ENCODE measurements at regions not wholly inside any gene's neighbourhood (a gene's known extent, or its start where the extent isn't known, plus 50 kb on each side); places are given as distances from the start of the nearest gene placed in this dataset.

- DNase-seq (ENCODE audit: low read depth) = no peak
Measured at GRCh38 chr4:46594661-46595060, 204.7 kb upstream of the GABRA2 start.

DNA sequence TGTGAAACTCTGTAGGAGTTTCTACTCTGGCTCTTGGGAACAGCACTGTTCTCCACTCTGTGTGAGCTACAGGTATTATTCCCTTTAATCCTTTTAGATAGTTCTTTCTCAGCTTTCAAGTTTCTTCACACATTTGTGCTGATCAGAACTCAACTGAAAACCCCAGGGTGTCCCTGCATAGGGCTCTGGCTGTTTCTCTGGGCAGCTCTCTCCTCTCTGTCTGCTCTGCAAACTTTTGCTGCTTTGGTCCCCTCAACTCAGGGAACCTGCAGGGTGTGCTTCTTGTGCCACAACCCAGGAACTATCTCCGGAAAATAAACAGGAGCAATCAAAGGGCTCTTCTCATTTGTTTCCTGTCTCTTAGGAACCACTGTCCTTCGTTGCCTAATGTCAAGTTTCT lies 196.6 kb upstream of the GABRA2 start:
- no peak for DNase-seq (ENCODE audit: low read depth)

- no peak for DNase-seq (ENCODE audit: low read depth)
Measured at GRCh38 chr4:46581677-46582076, 191.7 kb upstream of the GABRA2 start.

- DNase-seq (ENCODE audit: low read depth) = no peak
Measured at GRCh38 chr4:46554760-46555465, 165.0 kb upstream of the GABRA2 start.

GRCh38 chr4:46550471-46550870 lies 160.5 kb upstream of the GABRA2 start:
- no peak for DNase-seq (ENCODE audit: low read depth)

- DNase-seq (ENCODE audit: low read depth) = no peak
Measured at GRCh38 chr4:46549125-46549524, 159.2 kb upstream of the GABRA2 start.

DNA sequence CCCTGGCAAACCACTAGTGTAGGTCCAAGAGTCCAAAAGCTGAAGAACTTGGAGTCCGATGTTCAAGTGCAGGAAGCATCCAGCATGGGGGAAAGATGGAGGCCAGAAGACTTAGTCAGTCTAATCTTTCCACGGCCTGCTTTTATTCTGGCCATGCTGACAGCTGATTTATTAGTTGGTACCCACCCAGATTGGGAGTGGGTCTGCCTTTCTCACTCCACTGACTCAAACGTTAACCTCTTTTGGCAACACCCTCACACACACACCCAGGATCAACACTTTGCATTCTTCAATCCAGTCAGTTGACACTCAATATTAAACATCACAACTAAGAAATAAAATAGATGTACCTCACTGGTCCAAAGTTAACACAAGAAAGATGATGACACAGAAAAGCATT lies 134.8 kb upstream of the GABRA2 start:
- DNase-seq (ENCODE audit: low read depth) = no peak

GRCh38 chr4:46520361-46520760 lies 130.4 kb upstream of the GABRA2 start:
- no peak for DNase-seq (ENCODE audit: low read depth)

DNA sequence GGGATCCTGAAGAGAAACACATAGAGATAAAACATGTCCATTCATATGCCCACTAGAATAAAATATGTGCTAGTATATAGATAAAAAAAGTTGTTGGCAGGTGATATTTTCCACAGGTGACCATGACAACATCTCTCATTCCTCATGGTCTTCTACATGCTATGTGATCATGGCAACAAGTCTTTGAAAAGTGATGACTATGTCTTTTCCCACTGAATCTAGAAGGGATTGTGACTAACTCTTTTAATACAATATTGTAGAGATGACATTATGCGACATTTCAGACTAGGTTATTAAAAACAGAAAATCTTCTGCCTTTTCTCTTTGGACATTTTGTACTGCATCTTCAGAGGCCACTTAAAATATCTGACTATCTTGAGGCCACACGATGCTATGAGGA lies 126.0 kb upstream of the GABRA2 start:
- DNase-seq (ENCODE audit: low read depth) = no peak

DNA sequence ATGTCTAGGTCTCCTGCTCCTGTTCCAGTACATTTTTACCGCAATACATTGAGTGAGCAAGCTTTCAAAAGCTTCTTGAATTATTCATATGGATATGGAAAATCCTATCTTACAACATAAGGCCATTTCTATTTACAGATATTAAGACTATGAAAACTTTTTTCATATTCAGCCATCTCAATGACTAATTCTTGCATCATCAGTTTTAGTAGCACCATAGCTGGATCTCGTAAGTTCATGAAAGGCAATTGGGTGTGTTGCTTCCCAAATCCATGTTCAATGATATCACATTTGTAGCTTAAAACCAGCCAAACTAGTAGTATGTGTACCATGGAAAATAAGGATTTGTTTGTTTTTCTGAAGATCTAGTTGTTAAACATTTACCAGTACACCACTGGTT lies 118.3 kb upstream of the GABRA2 start:
- no peak for DNase-seq (ENCODE audit: low read depth)

DNA sequence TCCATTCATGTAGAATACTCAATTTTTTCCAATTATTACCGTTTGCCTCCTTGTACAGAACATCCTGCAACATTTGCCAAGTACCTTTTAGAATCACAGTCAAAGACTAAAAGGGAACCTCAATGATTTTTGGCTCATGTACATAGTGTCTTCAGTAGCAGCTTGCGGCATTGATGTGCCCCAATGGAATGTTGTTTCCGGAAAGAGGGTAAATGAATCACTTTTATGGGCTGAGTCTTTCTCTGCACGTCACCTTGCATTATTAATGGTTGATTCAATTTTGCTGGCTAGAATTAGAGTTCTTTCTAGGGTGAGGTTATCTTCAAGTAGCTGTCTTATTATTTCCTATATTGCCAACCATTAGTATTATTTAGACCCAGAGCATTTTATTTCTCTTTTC lies 116.9 kb upstream of the GABRA2 start:
- DNase-seq (ENCODE audit: low read depth) = peak; percentile 83

- DNase-seq (ENCODE audit: low read depth) = no peak
Measured at GRCh38 chr4:46505131-46505530, 115.2 kb upstream of the GABRA2 start.

DNA sequence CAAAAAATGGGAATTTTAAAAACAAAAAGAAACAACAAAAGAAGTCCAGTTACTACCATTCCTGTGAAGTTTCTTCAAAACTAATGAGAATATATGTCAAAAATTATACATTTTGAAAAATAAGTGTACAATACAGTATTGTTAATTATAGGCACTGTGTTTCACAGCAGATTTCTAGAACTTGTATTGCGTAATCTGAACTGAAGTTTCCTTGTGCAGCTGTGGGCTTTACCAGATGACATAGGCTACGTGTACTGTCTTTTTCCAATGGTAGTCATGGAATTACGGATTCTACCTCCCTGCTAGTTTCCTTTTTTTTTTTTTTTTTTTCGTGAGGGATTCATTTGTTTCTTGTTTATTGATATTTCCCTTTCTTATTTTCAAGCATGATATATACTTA lies 113.8 kb upstream of the GABRA2 start:
- no peak for DNase-seq (ENCODE audit: low read depth)

GRCh38 chr4:46492394-46492793 lies 102.5 kb upstream of the GABRA2 start:
- no peak for DNase-seq (ENCODE audit: low read depth)

GRCh38 chr4:46491455-46491854 lies 101.5 kb upstream of the GABRA2 start:
- DNase-seq (ENCODE audit: low read depth) = no peak

- peak; percentile 53 for DNase-seq (ENCODE audit: low read depth)
Measured at GRCh38 chr4:46484881-46485280, 95.0 kb upstream of the GABRA2 start.

DNA sequence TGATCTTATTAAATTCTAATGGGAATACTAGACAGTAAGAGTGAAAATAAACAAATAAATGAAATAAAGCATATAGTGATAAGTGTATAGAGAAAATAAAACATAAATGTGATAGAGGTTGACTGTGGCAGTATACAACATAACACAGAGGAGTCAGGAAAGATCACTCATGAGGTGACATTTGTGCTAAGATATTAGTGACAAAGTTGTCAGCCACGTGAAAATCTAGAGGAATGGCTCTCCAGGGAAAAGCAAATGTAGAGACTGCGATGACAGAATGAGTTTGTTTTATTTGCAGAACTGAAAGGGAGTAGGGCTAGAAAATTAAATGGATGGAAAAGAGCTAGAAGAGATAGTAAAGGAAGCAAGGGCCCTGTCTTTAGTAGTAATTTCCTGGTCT lies 72.8 kb upstream of the GABRA2 start:
- no peak for DNase-seq (ENCODE audit: low read depth)

DNA sequence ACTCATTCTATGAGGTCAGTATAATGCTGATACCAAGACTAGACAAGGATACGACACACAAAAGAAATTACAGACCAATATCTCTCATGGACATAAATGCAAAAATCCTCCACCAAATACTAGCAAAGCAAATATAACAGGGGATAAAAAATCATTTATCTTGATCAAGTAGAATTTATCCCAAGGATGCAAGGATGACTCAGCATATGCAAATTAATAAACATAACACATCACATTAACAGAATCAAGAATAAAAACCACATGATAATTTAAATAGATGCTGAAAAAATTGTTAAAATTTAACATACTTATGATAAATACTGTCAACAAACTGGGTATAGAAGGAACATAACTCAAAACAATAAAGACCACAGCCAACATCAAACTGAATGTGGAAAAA lies 69.4 kb upstream of the GABRA2 start:
- DNase-seq (ENCODE audit: low read depth) = no peak

DNA sequence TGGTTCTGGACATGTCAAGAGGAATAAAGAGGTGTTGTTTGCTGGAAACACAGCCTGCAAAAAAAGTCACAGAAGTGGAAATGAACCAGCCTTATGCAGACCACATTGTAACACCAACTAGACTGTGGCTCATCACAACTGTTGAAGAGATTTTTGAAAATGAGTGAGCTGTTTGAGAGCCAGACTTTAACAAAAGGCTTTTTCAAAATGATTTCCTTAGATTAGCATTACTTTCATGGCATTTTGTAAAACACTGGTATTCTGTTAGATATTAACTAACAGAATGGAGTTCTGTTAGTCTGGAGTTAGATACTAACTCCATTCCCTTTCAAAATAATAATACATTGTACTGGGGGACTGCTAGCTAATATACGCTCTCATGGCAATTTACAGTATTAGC lies 60.6 kb upstream of the GABRA2 start:
- no peak for DNase-seq (ENCODE audit: low read depth)

DNA sequence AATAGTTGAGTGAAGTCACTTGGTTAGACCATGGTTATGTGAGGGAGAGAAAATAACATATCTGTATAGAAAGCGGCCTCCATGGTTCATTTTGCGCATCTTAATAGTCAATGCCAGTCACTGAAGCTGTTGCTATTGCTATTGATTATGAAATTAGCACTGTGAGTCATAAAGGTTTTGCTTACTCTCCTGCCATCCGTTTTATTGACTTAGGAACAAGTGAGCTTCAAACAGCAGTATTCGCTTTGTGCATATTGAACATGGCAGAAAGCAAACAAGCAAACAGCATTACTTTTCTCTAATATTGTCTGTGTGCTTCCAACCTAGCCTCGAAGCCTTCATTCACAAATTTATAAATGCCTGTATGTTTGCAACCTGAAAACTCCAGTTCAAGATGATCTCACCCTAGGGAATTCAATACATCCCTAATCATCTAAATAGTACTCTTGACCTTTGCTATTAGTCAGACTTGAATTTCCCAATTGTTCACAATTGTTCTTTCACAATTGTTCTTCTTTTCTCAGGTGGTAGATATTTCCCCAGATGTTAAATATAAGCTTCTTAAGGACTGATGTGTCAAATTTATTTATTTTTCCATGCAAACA lies 55.9 kb upstream of the GABRA2 start:
- peak; percentile 52 for DNase-seq (ENCODE audit: low read depth)

- DNase-seq (ENCODE audit: low read depth) = peak; percentile 30
Measured at GRCh38 chr4:46444318-46445000, 54.5 kb upstream of the GABRA2 start.

DNA sequence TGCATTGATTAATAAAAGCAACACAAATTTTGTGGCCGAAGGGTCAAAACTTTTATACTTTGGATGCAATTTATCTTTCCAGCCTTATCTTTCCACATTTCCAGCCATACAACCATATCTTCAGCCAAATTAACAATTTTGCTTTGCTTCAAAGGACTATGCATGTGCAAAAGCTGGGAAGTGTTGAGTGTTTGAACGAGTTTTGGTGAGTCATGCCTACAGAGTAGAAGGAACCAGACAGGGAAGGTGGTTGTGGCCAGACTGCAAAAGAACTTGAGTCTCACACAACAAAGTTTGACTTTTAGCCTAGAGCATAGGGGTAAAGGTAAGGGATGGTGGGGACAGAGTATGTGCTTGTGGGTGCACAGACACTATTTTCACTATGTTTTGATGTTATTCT lies 53.0 kb upstream of the GABRA2 start:
- DNase-seq (ENCODE audit: low read depth) = peak; percentile 51
